ENCODE measurements at regions not wholly inside any gene's neighbourhood (a gene's known extent, or its start where the extent isn't known, plus 50 kb on each side); places are given as distances from the start of the nearest gene placed in this dataset.

DNA sequence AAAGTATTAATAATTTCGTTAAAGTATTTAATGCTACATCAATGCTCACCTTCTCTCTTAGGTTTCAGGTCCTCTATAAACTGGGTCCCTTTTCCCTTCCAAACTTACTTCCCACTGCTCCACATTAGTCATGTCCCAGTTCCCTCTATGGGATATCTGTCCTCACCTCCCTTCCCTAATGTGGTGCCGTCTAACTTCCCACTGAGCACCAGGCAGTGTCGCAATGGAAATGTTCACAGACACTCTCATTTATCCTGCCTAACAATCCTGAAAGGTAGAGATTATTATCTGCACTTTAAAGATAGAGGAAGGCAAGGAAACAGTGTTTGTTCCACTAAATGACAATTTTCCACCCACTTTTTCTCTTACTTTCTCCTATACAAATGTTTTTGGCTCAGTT lies 329.7 kb downstream of the CWC27 start:
- no peak for DNase-seq (ENCODE audit: low spot score)
- Mint-ChIP-seq H3K36me3 (ENCODE audit: low read depth) (no peaks in the 10 kb centered on the region), H3K27ac (no peak overlapping the region), H3K4me1 (ENCODE audit: low read depth) (peaks cover 7% of the 10 kb centered on the region), H3K9me3 (no peaks in the 10 kb centered on the region), H3K27me3 (ENCODE audit: low read depth) (peaks cover 22% of the 10 kb centered on the region), H3K4me3 (no peak overlapping the region)
